ENCODE measurements at regions not wholly inside any gene's neighbourhood (a gene's known extent, or its start where the extent isn't known, plus 50 kb on each side); places are given as distances from the start of the nearest gene placed in this dataset.
A peak's percentile ranks its signal among the peaks of the same experiment; 100 is the strongest.

- FAIRE-seq (peak; percentile 78), DNase-seq (ENCODE audit: low read depth in 1 of 2, low spot score in 2 of 2) (peak; percentile 19 to 72)
- H3K27ac ChIP-seq (ENCODE audit: low read depth, low read length), result no peak overlapping the region
- no peak overlapping the region for H2BK15ac ChIP-seq (ENCODE audit: low read length)
- H3K23me2 ChIP-seq (ENCODE audit: low read depth, low read length), result no peaks in the 10 kb centered on the region
- no peak overlapping the region for H3K14ac ChIP-seq (ENCODE audit: insufficient read length)
- H3K23ac ChIP-seq (ENCODE audit: insufficient read length), result no peak overlapping the region
- no peak overlapping the region for H4K8ac ChIP-seq (ENCODE audit: extremely low read depth, insufficient read depth, low read length)
- no peak overlapping the region for H3K9ac ChIP-seq (replicated peaks in 1 of 4; ENCODE audit: extremely low read depth in 1 of 4, low read depth in 3 of 4, low read length in 3 of 4)
- no peaks in the 10 kb centered on the region for H3K79me1 ChIP-seq (ENCODE audit: low read depth, low read length)
- H4K20me1 ChIP-seq (replicated peaks in 1 of 2; ENCODE audit: control insufficient read depth in 1 of 2, insufficient read depth in 2 of 2, low read length in 2 of 2), result no peaks in the 10 kb centered on the region
- no peak overlapping the region for H3K4me2 ChIP-seq (ENCODE audit: insufficient read depth in 1 of 2, low read depth in 2 of 2, low read length in 2 of 2)
- no peak overlapping the region for H2BK120ac ChIP-seq (replicated peaks; ENCODE audit: low read depth, low read length)
- no peaks in the 10 kb centered on the region for H3K9me3 ChIP-seq (ENCODE audit: insufficient read depth in 2 of 2, low read depth in 1 of 2, low read length in 1 of 2)
- H3K18ac ChIP-seq (ENCODE audit: extremely low read depth, low read length), result no peak overlapping the region
- no peaks in the 10 kb centered on the region for H3K79me2 ChIP-seq (ENCODE audit: control insufficient read depth in 1 of 2, insufficient read depth in 2 of 2, low read length in 2 of 2)
- no peak overlapping the region for H2BK12ac ChIP-seq (ENCODE audit: low read depth, low read length)
- H2BK5ac ChIP-seq (ENCODE audit: low read depth, low read length), result no peak overlapping the region
- no peak overlapping the region for H2AK5ac ChIP-seq (ENCODE audit: low read depth, low read length)
- H2BK20ac ChIP-seq (ENCODE audit: low read length), result no peak overlapping the region
- WGBS, 2 experiments (ENCODE audit: extremely low coverage in 1 of 2, insufficient coverage in 1 of 2, insufficient read length in 1 of 2, insufficient replicate concordance in 2 of 2, low coverage in 1 of 2, low lambda C conversion rate in 2 of 2, missing lambda C conversion rate in 1 of 2), result 66% methylated on average over 5 of the region's 5 CpGs; no CpG with 5 or more reads in 1 of the 2 experiments
- CTCF ChIA-PET (ENCODE audit: partially characterized antibody), result interaction anchor here (0.6 to 2.7 kb wide), 8 partner anchors 9 to 483 kb away, joined by 3 to 16 read pairs (median 4); no protein-coding TSS in a partner anchor
- H2AFZ ChIP-seq (ENCODE audit: low read length), result no peak overlapping the region
- no peaks in the 10 kb centered on the region; a peak in 1 of 7 replicates for H3K27me3 ChIP-seq (replicated peaks in 1 of 4; ENCODE audit: control insufficient read depth in 3 of 4, extremely low read depth in 1 of 4, insufficient read depth in 3 of 4, low read length in 3 of 4)
- POLR2A ChIA-PET (ENCODE audit: partially characterized antibody), result no interaction called here
- H3K4ac ChIP-seq (replicated peaks; ENCODE audit: insufficient read length, low read depth, low read length), result no peak overlapping the region
- no peaks in the 10 kb centered on the region for H3K36me3 ChIP-seq (ENCODE audit: control insufficient read depth in 2 of 4, insufficient read depth in 4 of 4, low read length in 3 of 4)
- H3K4me3 ChIP-seq (ENCODE audit: extremely low read depth in 1 of 4, insufficient read depth in 2 of 4, low read depth in 3 of 4, low read length in 4 of 4), result no peak overlapping the region
- H4K5ac ChIP-seq (ENCODE audit: insufficient read length, low read depth, low read length), result no peak overlapping the region
- peaks cover 0 to 2% (median 0%) of the 10 kb centered on the region in 4 experiments; a peak in 1 of 7 replicates for H3K4me1 ChIP-seq (replicated peaks in 1 of 4; ENCODE audit: control insufficient read depth in 3 of 4, insufficient read depth in 4 of 4, low read length in 3 of 4)
- no peak overlapping the region for H3K56ac ChIP-seq (replicated peaks; ENCODE audit: insufficient read length, low read depth, low read length)
- no peak overlapping the region for H4K91ac ChIP-seq (replicated peaks; ENCODE audit: insufficient read length, low read length)
- TF ChIP-seq YY1 (IDR thresholded peaks at IDR 0.05; ENCODE audit: low read depth, low read length) (peak; percentile 81), ATF2 (IDR thresholded peaks at IDR 0.05; ENCODE audit: low read length) (no peak), RAD21 (IDR thresholded peaks at IDR 0.05 in 1 of 2, conservative IDR thresholded peaks at IDR 0.05 in 1 of 2; ENCODE audit: low read depth in 2 of 2, low read length in 2 of 2) (peak; percentile 52 to 65), SP1 (IDR thresholded peaks at IDR 0.05; ENCODE audit: low read depth, low read length) (no peak), NANOG (IDR thresholded peaks at IDR 0.05; ENCODE audit: insufficient read depth, low read depth, low read length, poor library complexity, severe bottlenecking) (no peak), JUND (IDR thresholded peaks at IDR 0.05; ENCODE audit: low read length) (peak; percentile 79), ASH2L (IDR thresholded peaks at IDR 0.05; ENCODE audit: low read length) (no peak), E2F6 (IDR thresholded peaks at IDR 0.05) (peak; percentile 53; the same call in 1 of the 2 replicates), CEBPB (IDR thresholded peaks at IDR 0.05; ENCODE audit: low read depth, low read length) (peak; percentile 71), FOSL1 (IDR thresholded peaks at IDR 0.05; ENCODE audit: insufficient read depth, low read depth, low read length) (no peak), POU5F1 (IDR thresholded peaks at IDR 0.05; ENCODE audit: low read depth, low read length) (no peak), KDM1A (IDR thresholded peaks at IDR 0.05; ENCODE audit: borderline replicate concordance, low read length) (no peak)
Observed at GRCh38 chr13:43981091-43981490, 101.4 kb downstream of the LACC1 start.
